ENCODE measurements at regions not wholly inside any gene's neighbourhood (a gene's known extent, or its start where the extent isn't known, plus 50 kb on each side); places are given as distances from the start of the nearest gene placed in this dataset.

GRCh38 chr13:42722883-42723539 is 58.4 kb upstream of the FAM216B start:
- TF ChIP-seq, protein P1, sequence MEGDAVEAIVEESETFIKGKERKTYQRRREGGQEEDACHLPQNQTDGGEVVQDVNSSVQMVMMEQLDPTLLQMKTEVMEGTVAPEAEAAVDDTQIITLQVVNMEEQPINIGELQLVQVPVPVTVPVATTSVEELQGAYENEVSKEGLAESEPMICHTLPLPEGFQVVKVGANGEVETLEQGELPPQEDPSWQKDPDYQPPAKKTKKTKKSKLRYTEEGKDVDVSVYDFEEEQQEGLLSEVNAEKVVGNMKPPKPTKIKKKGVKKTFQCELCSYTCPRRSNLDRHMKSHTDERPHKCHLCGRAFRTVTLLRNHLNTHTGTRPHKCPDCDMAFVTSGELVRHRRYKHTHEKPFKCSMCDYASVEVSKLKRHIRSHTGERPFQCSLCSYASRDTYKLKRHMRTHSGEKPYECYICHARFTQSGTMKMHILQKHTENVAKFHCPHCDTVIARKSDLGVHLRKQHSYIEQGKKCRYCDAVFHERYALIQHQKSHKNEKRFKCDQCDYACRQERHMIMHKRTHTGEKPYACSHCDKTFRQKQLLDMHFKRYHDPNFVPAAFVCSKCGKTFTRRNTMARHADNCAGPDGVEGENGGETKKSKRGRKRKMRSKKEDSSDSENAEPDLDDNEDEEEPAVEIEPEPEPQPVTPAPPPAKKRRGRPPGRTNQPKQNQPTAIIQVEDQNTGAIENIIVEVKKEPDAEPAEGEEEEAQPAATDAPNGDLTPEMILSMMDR (IDR thresholded peaks at IDR 0.05; ENCODE audit: borderline replicate concordance, extremely low read depth, low read length, poor library complexity, severe bottlenecking) = no peak
- TF ChIP-seq EZH2 (IDR thresholded peaks at IDR 0.05; ENCODE audit: borderline replicate concordance, low read depth, low read length, severe bottlenecking) = no peak
